ENCODE measurements at regions not wholly inside any gene's neighbourhood (a gene's known extent, or its start where the extent isn't known, plus 50 kb on each side); places are given as distances from the start of the nearest gene placed in this dataset.

GRCh38 chr2:37425408-37425807, 81.0 kb downstream of the QPCT start:
- no peak overlapping the region for H3K27ac Mint-ChIP-seq
- no peaks in the 10 kb centered on the region for H3K36me3 Mint-ChIP-seq
- POLR2A ChIA-PET: no interaction called here

GRCh38 chr2:37427241-37427640, 82.8 kb downstream of the QPCT start:
- POLR2A ChIA-PET: no interaction called here
- Mint-ChIP-seq H3K27me3 (no peaks in the 10 kb centered on the region), H3K9me3 (peaks cover 0 to 17% (median 0%) of the 10 kb centered on the region in 9 donors), H3K4me1 (no peaks in the 10 kb centered on the region), H3K27ac (no peak overlapping the region), H3K36me3 (peaks cover 0 to 5% (median 0%) of the 10 kb centered on the region in 3 donors), H3K4me3 (no peak overlapping the region)
- no peak for DNase-seq
- no peak for ATAC-seq

More at GRCh38 chr2:37425408-37425807, 81.0 kb downstream of the QPCT start:
- Mint-ChIP-seq H3K4me1 (no peaks in the 10 kb centered on the region), H3K4me3 (no peak overlapping the region), H3K27me3 (no peaks in the 10 kb centered on the region), H3K9me3 (peaks cover 0 to 9% (median 0%) of the 10 kb centered on the region in 9 donors)
- ATAC-seq: no peak
- DNase-seq: no peak

DNA sequence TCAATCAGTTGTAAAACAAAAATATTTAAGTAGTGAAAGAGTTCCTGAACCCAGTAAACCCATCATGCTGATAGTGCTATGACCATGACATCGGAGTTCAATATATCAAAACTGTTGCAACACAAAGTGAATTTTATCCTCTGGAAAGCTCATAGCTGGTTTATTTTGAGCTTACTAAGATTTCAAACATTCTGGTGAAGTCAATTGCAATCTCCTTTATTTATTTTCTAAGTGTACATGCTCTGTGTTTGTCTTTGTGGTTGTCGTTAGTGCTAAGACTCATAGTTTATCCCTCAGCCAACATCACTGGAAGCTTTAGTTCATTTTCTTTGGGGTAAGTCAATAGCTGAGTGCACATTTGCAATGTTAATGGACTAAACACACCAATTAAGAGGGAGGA, 91.9 kb downstream of the QPCT start:
- Mint-ChIP-seq H3K4me3 (no peak overlapping the region), H3K9me3 (peaks cover 0 to 4% (median 0%) of the 10 kb centered on the region in 9 donors), H3K4me1 (peaks cover 0 to 2% (median 0%) of the 10 kb centered on the region in 4 donors), H3K27me3 (peaks cover 0 to 4% (median 0%) of the 10 kb centered on the region in 5 donors), H3K27ac (no peak overlapping the region), H3K36me3 (peaks cover 0 to 2% (median 0%) of the 10 kb centered on the region in 3 donors)
- DNase-seq (no peak), ATAC-seq (no peak)
- POLR2A ChIA-PET: no interaction called here

DNA sequence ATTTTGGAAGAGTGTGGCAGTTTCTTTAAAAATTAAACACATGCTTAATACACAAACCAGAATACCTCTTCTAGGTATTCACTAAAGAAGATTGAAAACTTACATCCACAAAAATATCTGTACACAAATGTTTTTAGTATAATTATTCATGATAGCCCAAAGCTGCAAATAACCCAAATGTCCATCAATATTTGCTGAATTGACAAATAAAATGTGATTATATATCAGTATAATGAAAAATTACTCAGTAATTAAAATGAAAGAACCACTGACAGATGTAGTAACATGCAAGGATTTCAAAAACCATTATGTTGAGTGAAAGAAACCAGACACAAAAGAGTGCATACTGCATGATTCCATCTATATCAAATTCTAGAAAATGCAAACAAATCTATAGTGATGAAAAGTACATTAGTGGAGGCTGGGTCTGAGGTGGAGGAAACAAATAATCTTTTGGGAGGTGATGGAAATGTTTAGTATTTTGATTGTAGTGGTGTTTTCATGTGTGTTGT, 94.8 kb downstream of the QPCT start:
- no peak for ATAC-seq
- POLR2A ChIA-PET: no interaction called here
- H3K36me3 Mint-ChIP-seq: peaks cover 0 to 1% (median 0%) of the 10 kb centered on the region in 3 donors

DNA sequence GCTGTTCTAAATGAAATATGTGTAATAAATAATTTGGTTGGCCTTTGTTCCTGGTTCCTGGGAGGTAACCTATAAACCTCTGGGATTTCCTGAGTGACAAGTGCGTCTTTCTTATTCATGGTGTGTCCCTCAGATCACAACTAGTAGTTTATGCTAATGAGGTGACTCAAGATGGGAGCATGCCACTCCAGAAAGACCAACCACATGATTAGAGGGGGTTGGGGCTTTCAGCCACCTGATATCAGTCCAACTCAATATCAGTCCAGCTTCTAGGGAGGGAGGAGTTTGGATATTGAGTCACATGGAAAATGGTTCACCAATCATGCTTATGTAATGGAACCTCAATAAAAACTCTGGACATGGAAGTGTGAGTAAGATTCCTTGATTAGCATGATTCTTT, 96.6 kb downstream of the QPCT start:
- H3K27me3 Mint-ChIP-seq: peaks cover 0 to 1% (median 0%) of the 10 kb centered on the region in 5 donors
- H3K4me1 Mint-ChIP-seq: no peaks in the 10 kb centered on the region
- peaks cover 0 to 1% (median 0%) of the 10 kb centered on the region in 3 donors for H3K36me3 Mint-ChIP-seq
- DNase-seq (no peak), ATAC-seq (no peak)
- H3K4me3 Mint-ChIP-seq: no peak overlapping the region
- POLR2A ChIA-PET: no interaction called here
- peaks cover 0 to 14% (median 2%) of the 10 kb centered on the region in 9 donors for H3K9me3 Mint-ChIP-seq
- H3K27ac Mint-ChIP-seq: no peak overlapping the region

More for the DNA sequence above, 94.8 kb downstream of the QPCT start:
- Mint-ChIP-seq H3K4me1 (peaks cover 0 to 2% (median 0%) of the 10 kb centered on the region in 4 donors), H3K9me3 (peaks cover 0 to 14% (median 2%) of the 10 kb centered on the region in 9 donors), H3K4me3 (no peak overlapping the region), H3K27me3 (peaks cover 0 to 3% (median 0%) of the 10 kb centered on the region in 5 donors), H3K27ac (no peak overlapping the region)
- DNase-seq: no peak

GRCh38 chr2:37443082-37443481, 98.7 kb downstream of the QPCT start:
- DNase-seq: no peak
- ATAC-seq: no peak
- POLR2A ChIA-PET: no interaction called here
- Mint-ChIP-seq H3K9me3 (peaks cover 0 to 14% (median 2%) of the 10 kb centered on the region in 9 donors), H3K27me3 (peaks cover 0 to 1% (median 0%) of the 10 kb centered on the region in 5 donors), H3K27ac (no peak overlapping the region), H3K4me3 (no peak overlapping the region), H3K4me1 (no peaks in the 10 kb centered on the region), H3K36me3 (peaks cover 0 to 1% (median 0%) of the 10 kb centered on the region in 3 donors)

- Mint-ChIP-seq H3K9me3 (peaks cover 0 to 3% (median 0%) of the 10 kb centered on the region in 9 donors), H3K4me1 (peaks cover 14 to 30% (median 24%) of the 10 kb centered on the region in 4 donors), H3K27me3 (peaks cover 0 to 1% (median 0%) of the 10 kb centered on the region in 5 donors), H3K27ac (peak overlapping the region in 1 of 10 donors; percentile 51), H3K4me3 (no peak overlapping the region), H3K36me3 (peaks cover 0 to 4% (median 0%) of the 10 kb centered on the region in 3 donors)
- DNase-seq (no peak), ATAC-seq (no peak)
- POLR2A ChIA-PET: no interaction called here
Measured at GRCh38 chr2:37447446-37447845, 103.0 kb downstream of the QPCT start.

- POLR2A ChIA-PET: no interaction called here
- H3K9me3 Mint-ChIP-seq: peaks cover 0 to 7% (median 0%) of the 10 kb centered on the region in 9 donors
- ATAC-seq (no peak), DNase-seq (no peak)
- no peaks in the 10 kb centered on the region for H3K27me3 Mint-ChIP-seq
- peaks cover 21 to 39% (median 34%) of the 10 kb centered on the region in 4 donors for H3K4me1 Mint-ChIP-seq
- H3K4me3 Mint-ChIP-seq: no peak overlapping the region
- no peak overlapping the region for H3K27ac Mint-ChIP-seq
- peaks cover 0 to 3% (median 0%) of the 10 kb centered on the region in 3 donors for H3K36me3 Mint-ChIP-seq
Measured at GRCh38 chr2:37448342-37449120, 104.1 kb downstream of the QPCT start.

DNA sequence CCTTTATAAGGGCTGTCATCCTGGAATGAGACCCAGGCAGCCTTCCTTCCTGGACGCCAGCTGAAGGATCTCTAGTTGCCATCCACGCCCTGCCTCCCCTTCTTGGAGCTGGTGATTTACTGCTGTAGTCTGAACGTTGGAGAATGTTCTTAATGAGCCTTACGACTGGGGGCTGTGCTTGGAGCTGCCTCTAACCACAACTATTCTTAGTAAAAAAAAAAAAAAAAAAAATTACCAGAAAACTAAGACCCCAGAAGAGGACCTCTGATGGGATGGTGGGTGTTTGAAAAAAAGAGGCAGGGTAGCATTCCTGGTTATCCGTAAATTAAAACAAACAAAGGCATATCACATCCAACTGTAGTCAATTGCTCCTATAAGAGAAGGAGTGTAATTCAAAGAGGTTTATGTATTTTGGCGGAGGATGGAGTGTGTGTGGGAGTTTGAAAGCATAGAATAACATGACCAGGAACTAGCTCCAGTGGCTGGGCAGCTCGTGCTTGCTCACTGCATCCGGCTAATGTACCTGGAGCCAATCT, 105.4 kb downstream of the QPCT start:
- H3K4me3 Mint-ChIP-seq: no peak overlapping the region
- POLR2A ChIA-PET: interaction anchor here (0.7 kb wide), 1 partner anchor 10 kb away, joined by 6 read pairs; no protein-coding TSS in a partner anchor
- H3K36me3 Mint-ChIP-seq: peaks cover 0 to 3% (median 0%) of the 10 kb centered on the region in 3 donors

GRCh38 chr2:37453027-37453426, 108.6 kb downstream of the QPCT start:
- peak; percentile 50 to 58 for ATAC-seq
- H3K36me3 Mint-ChIP-seq: peaks cover 0 to 6% (median 0%) of the 10 kb centered on the region in 3 donors
- DNase-seq: peak in 2 of 10 donors; percentile 18 to 34
- H3K4me3 Mint-ChIP-seq: peak overlapping the region; percentile 22 to 84 (median 58)
- H3K27me3 Mint-ChIP-seq: no peaks in the 10 kb centered on the region
- peaks cover 0 to 7% (median 0%) of the 10 kb centered on the region in 9 donors for H3K9me3 Mint-ChIP-seq
- POLR2A ChIA-PET: interaction anchor here (0.8 to 1.1 kb wide), 4 partner anchors 14 to 188 kb away, joined by 3 to 9 read pairs (median 4); no protein-coding TSS in a partner anchor
- peaks cover 33 to 74% (median 69%) of the 10 kb centered on the region in 4 donors for H3K4me1 Mint-ChIP-seq
- H3K27ac Mint-ChIP-seq: peak overlapping the region in 8 of 10 donors; percentile 4 to 89 (median 76)

More for the DNA sequence above, 105.4 kb downstream of the QPCT start:
- H3K9me3 Mint-ChIP-seq: peaks cover 0 to 7% (median 0%) of the 10 kb centered on the region in 9 donors
- ATAC-seq (no peak), DNase-seq (no peak)
- H3K27me3 Mint-ChIP-seq: no peaks in the 10 kb centered on the region
- H3K27ac Mint-ChIP-seq: peak overlapping the region in 2 of 10 donors; percentile 18 to 52
- H3K4me1 Mint-ChIP-seq: peaks cover 21 to 42% (median 37%) of the 10 kb centered on the region in 4 donors

DNA sequence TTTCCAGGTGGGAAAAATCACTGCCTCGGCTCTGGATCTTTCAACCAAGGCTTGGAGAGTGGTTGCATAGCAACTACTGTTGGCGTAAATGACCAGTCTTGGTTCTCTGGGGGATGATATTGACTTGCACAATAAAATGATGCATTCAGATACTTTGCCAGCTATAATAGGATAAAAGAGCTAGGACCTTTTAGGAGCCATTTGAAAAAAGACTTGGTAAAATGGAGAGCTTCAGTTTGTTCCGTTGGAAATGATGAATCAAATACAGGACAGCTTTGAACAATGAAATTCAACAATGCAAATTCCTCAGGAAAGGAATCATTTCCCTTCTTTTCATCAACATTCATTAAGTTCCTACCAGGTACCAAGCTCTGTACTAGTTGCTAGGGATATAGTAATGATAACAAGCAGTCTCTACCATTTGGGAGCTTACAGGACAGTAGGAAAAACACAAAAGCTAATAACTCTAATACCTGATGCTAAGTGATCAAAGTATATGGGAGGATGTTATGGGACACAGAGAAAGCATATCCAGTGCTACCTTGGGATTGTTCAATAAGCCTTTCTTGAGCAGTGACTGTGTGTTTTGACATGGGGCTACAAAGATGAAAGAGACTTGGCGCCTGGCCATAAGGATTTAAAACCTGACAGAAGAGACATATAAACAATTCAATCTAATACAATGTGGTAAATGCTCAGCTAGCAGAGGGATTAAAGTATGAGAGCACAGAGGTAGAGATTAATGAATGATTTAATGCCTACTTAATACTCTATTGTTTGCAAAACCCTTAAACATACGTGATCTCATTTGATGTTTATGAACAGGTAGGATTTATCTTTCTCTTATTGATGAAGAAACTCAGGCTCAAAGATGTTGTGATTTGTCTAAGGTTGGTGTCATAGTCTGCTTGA, 110.7 kb downstream of the QPCT start:
- peaks cover 0 to 6% (median 0%) of the 10 kb centered on the region in 3 donors for H3K36me3 Mint-ChIP-seq
- peaks cover 0 to 7% (median 0%) of the 10 kb centered on the region in 9 donors for H3K9me3 Mint-ChIP-seq
- no peak for ATAC-seq
- H3K27ac Mint-ChIP-seq: peak overlapping the region in 5 of 10 donors; percentile 19 to 95 (median 29)
- H3K27me3 Mint-ChIP-seq: no peaks in the 10 kb centered on the region
- peak overlapping the region in 4 of 10 donors; percentile 1 to 65 (median 7) for H3K4me3 Mint-ChIP-seq
- no peak for DNase-seq
- H3K4me1 Mint-ChIP-seq: peaks cover 33 to 85% (median 71%) of the 10 kb centered on the region in 4 donors
- POLR2A ChIA-PET: interaction anchor here (0.7 to 2.0 kb wide), 3 partner anchors 12 to 146 kb away, joined by 3 to 8 read pairs (median 4); no protein-coding TSS in a partner anchor

All from naive thymus-derived CD8-positive, alpha-beta T cell (primary cell).